GM18511 (cell line): ENCODE measurements at regions not wholly inside any gene's neighbourhood (a gene's known extent, or its start where the extent isn't known, plus 50 kb on each side); places are given as distances from the start of the nearest gene placed in this dataset.

Experiments
- ATAC-seq: cut with Tn5 transposase; IDR thresholded peaks from one replicate; pipeline ENCODE4 v1.9.1; 2021; ENCODE audit warnings: mild to moderate bottlenecking, moderate library complexity; ENCODE audit not compliant: unreplicated experiment

DNA sequence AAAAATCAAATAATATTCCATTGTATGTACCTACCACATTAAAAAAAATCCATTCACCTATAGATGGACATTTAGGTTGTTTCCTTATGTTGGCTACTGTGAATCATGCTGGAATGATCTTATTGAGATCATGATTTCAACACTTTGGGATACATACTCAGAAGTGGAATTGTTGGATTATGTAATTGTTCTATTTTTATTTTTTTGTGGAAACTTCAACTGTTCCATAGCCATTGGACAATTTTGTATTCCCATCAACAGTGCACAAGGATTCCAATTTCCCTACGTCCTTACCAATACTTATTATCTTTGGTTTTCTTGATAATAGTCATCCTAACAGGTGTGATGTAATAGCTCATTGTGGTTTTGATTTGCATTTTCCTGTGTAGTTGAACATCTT lies 834.0 kb downstream of the MAFB start:
- ATAC-seq, result no peak

DNA sequence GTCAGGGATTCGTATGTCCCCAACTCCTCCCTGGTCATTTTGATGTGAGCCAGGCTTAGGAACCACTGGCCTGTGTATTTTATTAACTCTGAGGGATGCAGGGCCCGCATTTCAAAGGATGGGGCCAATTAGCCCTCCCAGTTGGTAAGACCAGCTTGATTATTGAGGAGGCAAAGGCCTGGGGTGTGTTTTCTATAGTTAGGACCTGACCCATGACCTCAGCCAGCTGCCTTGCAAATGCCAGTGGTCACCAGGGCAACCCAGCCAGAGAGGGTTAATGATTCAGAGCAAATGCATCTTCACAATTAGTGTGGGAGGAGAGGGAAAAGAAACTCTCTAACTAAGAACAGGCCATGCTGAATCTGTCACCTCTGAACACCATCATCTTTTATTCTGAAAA lies 835.4 kb downstream of the MAFB start:
- ATAC-seq, result peak; percentile 86

DNA sequence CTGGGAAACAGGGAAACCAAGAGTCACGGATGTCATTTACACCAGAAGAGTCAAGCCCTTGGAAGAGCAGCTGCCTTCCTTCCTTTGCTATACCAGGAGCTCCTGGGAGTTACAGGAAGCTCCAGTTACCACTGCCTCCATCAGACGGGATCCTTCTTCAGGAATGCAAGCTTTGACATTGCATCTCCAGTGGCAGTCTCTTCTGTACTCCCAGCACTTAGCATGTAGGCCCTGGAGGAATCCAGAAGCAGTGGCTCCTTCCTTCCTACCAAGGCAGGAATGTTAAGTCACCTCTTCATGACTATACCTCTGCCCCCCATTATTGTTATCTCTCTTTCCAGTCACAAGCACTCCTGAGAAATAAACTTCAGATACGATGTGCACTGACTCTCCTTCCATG lies 836.0 kb downstream of the MAFB start:
- no peak for ATAC-seq

- ATAC-seq, result no peak
These were observed 837.6 kb downstream of the MAFB start for GRCh38 chr20:39851459-39851858.

GRCh38 chr20:39850821-39851330 lies 838.2 kb downstream of the MAFB start:
- ATAC-seq, result no peak

DNA sequence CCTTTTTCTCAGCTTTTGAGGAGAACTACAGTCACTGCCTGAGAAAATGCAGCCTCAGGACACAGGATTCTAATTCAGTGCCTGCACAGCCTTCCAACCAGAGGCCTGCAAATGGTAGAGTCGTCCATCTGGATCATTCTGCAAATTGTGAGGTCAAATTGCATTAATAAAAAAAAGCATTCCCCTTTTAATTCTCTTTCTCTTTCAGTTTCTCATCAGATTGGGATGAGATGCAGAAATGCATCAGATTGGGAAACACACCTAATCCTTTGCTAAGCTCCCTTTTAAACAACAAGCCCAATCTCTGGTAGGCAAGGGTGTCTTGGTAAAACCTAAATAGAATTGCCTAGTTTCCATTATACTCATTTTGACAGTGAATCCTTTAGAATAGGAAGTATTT lies 838.8 kb downstream of the MAFB start:
- no peak for ATAC-seq

GRCh38 chr20:39849664-39850063 lies 839.4 kb downstream of the MAFB start:
- ATAC-seq, result no peak

GRCh38 chr20:39849171-39849570 lies 839.9 kb downstream of the MAFB start:
- ATAC-seq, result no peak

DNA sequence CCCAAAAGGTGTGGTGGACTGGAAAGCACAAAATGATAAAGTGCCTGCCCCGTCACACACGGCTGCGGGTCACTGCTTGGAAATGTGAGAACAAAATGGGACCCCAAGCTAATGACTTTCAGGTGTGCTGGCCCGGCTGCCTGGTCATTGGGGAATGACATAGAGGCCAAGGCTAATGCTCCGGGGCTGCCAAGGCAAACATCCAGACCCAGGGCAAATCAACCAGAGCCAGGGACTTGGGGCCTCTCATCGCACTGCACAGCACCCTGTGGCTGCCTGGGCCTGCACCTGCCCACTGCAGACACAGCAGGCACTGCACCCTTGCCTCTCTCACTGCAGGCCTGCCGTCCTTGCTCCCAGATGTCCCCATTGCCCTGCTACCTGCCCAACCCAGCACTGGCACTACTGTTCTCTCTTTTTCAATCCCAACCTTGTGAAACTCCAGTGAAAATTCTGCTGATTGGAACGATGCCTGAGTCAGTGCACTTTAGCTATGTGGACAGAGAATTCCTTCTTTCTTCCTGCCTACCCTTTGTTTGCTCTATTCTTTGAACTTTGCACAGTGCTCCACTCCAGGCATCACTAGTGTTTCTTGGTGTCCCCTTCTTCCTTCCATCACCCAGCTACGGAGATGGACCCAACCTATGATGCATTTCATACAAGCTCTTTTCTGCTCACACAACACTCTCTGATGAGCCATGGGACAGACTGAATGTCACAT lies 849.5 kb downstream of the MAFB start:
- ATAC-seq, result no peak

GRCh38 chr20:39837561-39837960 lies 851.5 kb downstream of the MAFB start:
- ATAC-seq, result no peak

DNA sequence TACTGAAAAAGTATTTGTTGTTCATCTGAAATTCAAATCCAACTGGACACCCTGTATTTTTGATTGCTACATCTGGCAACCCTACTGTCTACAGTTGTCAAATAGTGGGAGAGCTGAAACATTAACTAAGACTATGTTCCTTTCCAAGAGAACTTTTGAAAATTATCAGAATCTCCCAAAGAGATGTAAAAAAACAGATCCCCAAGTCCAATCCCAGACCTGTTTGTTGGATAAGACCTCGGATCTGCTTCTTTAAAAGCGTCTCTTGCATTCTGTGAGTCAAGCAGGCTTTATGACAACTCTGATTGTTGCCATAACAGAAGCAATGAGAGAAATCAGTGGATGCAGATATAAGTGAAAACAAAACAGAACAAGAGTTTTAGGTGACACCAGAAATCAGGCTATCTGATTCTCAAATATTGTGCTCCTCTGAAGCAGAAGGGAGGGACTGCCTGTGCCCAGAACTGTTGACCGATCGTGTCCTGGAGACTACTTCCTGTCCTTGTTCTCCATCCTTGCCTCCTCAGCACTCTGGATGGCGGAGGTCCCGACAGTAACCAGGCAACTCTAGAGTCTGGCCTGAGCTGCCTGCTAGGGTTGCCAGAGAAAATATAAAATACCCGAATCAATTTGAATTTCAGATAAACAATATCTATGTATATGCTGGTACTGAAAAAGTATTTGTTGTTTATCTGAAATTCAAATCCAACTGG lies 853.8 kb downstream of the MAFB start:
- ATAC-seq, result no peak

DNA sequence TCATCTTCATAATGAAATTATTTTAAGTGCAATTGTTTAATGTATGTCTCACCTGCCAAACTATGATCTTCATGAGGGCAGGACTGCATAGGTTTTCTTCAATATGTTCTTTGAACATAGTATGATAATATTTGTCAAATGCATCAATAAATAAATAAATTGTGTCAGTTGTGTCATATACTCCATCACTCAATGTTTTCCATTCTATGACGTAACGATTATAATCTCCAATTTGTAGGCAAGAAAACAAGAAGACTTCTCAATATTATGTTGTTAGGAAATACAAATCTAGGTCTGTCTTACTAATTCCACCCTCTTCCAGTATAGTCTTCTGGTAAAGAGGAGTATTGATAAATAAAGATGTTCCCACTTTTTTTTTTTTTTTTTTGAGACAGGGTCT lies 858.1 kb downstream of the MAFB start:
- ATAC-seq, result no peak

- peak; percentile 88 for ATAC-seq
These were observed 859.4 kb downstream of the MAFB start for GRCh38 chr20:39829661-39830060.

- peak; percentile 14 for ATAC-seq
These were observed 859.8 kb downstream of the MAFB start for GRCh38 chr20:39829256-39829655.

- peak; percentile 60 for ATAC-seq
These were observed 863.1 kb downstream of the MAFB start for GRCh38 chr20:39825950-39826349.

DNA sequence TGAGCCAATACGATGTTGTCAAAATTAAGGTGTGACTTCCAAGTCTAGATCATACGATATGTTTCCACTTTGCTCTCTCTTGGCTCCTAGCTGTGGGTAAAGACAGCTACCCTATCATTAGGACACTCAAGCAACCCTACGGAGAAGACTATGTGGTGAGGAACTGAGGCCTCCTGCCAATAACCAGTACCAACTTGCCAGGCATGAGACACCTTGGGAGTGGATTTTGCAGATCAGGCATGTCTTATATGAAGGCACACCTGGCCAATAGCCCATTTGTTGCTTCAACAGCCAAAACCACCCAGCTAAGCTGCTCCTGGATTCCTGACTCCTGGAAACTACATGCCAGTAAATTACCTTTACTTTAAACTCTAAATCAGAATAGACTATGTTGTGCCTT lies 863.4 kb downstream of the DHX35 start:
- ATAC-seq, result no peak

GRCh38 chr20:39823224-39823623 lies 861.1 kb downstream of the DHX35 start:
- ATAC-seq, result no peak

DNA sequence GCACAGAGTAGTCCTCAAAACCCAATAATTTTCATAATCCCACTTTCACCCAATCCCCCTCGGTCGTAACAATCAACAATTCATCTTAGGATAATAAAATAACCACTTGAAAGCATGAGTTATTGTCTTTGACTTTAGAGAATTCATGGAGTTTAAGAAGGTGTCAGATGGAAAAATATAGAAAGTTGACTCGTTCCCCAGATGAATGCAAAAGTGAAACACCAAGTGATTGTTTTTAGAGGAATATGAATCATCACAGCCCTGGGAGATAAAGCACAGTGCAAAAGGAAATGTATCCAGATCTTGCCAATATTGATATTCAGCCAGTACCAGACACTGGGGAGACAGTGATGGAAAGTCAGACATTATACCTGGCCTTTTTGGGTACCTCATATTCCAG lies 860.5 kb downstream of the DHX35 start:
- no peak for ATAC-seq

DNA sequence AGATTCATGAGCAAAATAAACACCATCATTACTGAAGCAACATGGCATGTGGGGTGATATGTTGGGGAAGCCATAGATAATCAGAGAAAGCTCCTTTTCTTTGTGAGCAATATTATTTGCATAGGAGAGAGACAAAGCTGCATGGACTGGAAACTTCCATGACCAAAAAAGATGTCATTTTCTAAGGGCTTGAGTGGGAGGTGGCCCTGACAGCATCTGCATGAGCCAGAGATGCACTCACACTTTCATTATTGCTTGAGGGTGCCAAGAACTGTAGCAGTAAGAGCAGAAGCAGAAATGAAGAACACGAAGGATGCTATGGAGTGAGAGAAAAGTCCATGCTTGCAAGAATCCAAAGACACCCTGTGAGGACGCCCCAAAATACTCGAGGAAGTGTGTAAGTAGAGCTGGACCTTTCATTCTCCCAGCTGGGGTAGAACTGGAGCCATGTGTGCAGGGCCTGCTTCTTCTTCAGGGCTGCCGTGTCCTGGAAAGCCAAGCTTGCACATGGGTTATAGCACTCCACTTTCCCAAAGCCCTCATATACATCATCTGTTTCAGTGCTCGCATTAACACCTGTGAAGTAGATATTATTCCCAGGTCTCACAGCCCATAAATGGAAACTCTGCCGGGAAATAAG lies 851.2 kb downstream of the DHX35 start:
- peak; percentile 64 for ATAC-seq

GRCh38 chr20:39812116-39812515 lies 850.0 kb downstream of the DHX35 start:
- no peak for ATAC-seq

GRCh38 chr20:39810309-39810708 lies 848.2 kb downstream of the DHX35 start:
- ATAC-seq, result no peak

- no peak for ATAC-seq
These were observed 846.5 kb downstream of the DHX35 start for GRCh38 chr20:39808613-39809012.
